HG02763 (cell line): ENCODE measurements at regions not wholly inside any gene's neighbourhood (a gene's known extent, or its start where the extent isn't known, plus 50 kb on each side); places are given as distances from the start of the nearest gene placed in this dataset.

Source experiments
- ATAC-seq: cut with Tn5 transposase; IDR thresholded peaks from one replicate; pipeline ENCODE4 v1.9.1; 2021; ENCODE audit warnings: mild to moderate bottlenecking, moderate library complexity; ENCODE audit not compliant: unreplicated experiment

GRCh38 chr21:22871692-22872091, 1873.5 kb downstream of the NCAM2 start:
- no peak for ATAC-seq

DNA sequence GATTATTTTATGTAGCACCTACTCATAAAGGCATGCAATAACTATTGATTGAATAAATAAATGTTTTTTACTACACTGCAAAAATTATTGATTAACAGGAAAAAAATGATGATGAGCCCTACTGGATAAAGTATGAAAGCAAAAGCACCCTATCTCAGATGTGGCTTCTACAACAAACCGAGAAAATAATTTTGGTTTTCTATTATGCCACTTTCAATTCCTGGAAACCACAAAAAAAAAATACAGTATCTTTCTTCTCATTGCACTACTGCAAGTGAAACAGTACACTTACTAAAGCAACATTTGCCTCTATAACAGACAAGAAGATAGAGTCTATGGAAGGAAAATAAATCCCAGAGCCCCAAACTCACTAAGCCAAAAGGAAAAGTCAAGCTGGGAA, 1882.4 kb downstream of the NCAM2 start:
- ATAC-seq = no peak

DNA sequence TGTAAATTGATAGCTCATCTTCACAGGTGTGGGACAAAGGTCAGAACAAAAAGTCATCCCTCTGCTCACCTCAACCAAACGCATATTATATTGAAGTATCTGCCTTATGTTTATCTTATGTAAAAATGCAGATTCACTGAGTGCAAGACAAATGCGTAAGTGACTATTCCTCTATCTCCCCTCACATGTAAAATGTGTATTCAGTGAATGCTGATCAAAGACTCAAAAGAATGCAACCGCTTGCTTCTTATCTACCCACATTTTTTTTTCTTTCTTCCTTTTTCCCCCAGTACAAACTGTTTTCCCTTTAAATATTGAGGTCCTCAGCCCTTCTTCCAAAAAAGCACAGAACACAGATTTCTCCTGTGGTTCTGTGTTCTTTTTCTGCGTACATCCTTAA, 1882.9 kb downstream of the NCAM2 start:
- no peak for ATAC-seq

DNA sequence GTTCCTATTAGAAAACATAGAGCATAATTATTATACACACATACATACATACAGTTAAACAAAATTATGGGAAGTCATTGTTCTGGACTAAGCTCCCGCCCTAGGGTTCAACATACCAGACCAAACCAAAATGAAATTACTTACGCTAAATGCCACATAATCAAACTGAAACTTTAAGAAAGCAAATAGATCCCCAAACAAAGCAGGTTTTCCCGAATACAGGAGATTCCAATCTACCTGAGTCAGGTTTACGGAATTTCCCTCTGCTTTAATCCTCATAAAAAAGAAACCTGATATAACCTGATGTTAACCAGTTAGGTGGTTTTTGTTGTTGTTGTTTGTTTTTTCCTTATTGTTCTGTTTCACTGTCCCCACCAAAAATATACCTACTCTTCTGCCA, 1886.9 kb downstream of the NCAM2 start:
- no peak for ATAC-seq

- ATAC-seq = no peak
Measured at GRCh38 chr21:22885614-22886013, 1887.4 kb downstream of the NCAM2 start.

- no peak for ATAC-seq
Measured at GRCh38 chr21:22889445-22889844, 1891.2 kb downstream of the NCAM2 start.

DNA sequence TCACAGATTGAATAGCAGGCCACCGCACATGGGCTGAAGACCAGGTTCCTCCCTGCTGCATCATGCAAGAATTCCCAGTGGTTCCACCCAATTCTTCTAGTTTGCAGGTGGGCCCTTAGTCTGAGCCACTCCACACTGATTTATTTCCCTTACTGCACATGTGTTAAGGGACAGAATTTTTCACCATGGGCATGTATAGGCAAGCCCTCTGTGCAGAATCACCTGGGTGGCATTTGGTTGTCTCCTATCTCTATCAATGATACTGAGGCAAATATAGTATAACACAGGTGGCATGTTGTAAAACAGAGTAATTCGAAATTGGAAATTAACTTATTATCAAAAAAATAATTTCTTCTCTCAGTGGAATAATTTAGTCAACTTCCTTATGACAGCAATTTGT, 1892.4 kb downstream of the NCAM2 start:
- ATAC-seq = no peak

DNA sequence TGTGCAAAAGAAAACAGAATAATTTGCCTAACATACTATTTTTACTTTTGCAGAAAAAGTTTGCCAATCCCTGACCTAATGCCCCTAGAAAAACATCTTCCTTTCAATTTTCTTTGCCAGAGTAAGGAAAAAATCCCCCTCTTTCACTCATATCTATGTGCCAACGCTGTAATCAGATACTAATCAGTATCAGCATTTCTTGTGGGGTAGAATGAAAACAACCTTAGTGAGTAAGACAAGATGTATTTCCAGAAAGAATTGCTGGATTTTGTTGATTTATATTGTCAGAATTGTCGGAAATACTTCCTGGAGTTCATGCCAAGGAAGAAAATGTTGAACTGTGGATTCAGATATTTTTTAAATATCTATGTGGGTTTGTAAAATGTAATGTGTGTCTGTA, 1893.8 kb downstream of the NCAM2 start:
- no peak for ATAC-seq

DNA sequence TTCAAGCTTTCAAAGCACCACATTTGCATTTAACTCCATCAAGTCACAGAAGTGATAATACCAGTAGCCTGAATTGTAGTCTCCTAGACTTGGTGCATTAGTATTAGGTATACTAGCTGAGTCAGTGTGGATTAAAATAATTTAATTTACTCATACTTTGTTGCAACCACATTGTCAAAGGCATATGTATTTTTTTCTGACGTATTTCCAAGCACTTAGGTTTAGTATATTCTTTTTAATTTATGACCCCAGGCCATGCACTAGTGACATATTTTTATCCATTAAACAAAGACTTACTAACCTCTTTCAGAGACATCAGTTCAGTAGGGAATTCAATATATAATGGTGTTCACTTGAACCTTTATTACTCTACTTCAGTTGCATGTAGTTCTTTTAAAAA, 1894.5 kb downstream of the NCAM2 start:
- ATAC-seq = no peak

- no peak for ATAC-seq
Measured at GRCh38 chr21:22898051-22898665, 1899.9 kb downstream of the NCAM2 start.

DNA sequence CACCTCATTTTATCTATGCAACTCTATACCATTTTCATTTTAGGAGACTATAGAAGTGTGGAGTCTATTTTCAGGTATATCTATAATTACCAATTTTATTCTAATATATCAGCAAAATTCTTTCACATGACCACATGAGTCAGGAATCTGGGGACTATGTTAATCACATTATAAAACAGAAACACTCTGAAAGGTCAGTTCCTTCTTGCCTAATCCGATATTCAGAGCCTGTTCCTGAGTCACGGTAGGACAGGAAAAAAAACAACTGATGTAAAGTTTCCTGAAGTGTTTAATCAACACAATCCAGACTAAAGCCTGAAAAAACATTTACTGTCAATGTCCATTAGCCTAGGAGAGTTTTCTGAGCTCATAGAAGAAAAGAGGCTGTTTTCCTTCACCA, 1902.3 kb downstream of the NCAM2 start:
- no peak for ATAC-seq

DNA sequence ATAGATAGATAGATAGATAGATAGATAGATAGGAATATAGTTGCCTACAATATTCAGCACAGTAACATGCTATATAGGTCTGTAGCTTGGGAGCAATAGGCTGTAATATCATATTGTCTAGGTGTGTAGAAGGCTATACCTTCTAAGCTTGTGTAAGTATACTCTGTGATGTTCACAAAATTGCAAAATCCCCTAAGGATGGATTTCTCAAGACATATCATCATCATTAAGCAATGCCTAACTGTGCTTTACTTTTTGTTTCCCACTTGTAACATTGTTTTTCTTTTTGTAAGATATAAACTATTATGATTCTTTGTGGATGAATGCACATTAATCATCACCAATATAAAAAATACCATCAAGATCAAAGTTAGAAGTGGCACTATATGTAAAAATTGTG, 1905.6 kb downstream of the NCAM2 start:
- no peak for ATAC-seq

GRCh38 chr21:22904385-22904784, 1906.2 kb downstream of the NCAM2 start:
- no peak for ATAC-seq

DNA sequence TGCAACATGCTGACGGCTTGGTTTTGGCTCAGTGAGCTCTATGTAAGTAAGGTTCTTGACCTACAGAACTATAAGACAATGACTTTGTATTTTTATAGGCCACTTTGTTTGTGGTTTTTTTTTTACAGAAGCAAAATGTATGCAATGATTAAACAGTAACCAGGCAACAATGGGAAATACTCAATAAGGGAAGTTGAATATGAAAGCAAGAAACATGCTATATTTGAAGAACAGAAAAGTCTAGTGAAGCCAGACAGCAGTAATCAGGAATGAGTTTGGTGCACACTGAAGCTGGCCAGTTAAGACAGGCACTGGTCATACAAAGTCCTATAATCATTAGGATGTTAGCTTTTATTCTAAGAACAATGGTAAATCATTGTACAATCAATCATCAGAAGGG, 1926.8 kb downstream of the NCAM2 start:
- ATAC-seq = no peak

GRCh38 chr21:22927469-22927868, 1929.3 kb downstream of the NCAM2 start:
- ATAC-seq = no peak

- ATAC-seq = no peak
Measured at GRCh38 chr21:22941779-22942490, 1943.7 kb downstream of the NCAM2 start.

DNA sequence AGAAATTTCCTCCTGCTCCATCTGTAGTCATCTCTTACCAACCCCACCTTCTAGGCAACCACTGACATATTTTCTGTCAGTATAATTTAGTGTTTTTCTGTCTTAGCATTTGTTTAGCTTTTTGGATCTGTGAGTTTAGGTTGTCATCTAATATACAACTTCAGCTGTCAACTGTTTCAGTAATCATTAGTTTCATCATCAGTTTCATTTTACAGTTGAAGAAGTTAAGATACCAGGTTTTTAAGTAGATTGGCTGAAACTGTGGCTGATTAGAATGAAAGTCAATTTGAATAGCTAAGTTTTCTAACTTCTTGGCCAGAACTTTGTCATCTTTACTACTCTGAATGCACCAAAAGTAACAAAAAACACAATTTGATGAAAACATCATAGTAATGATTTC, 1957.3 kb downstream of the NCAM2 start:
- ATAC-seq = no peak

DNA sequence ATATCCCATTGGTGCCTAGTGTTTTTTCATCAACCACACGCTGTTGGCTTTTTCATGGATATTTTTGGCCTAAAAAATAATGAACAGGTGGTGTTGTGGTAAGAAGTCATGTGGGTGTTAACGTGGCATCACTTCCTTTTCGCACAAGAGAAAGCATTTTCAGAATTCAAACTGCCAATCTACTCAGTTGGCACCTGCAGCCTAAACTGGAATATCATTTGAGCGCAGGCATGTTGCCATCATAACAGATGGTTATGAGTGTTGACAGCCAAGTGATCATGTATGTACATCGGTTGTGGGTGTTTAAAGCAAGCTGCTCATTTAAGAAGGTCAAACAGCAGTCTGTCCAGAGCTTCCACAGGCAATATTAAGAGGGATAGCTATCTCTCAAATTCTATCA, 1963.0 kb downstream of the NCAM2 start:
- ATAC-seq = no peak

DNA sequence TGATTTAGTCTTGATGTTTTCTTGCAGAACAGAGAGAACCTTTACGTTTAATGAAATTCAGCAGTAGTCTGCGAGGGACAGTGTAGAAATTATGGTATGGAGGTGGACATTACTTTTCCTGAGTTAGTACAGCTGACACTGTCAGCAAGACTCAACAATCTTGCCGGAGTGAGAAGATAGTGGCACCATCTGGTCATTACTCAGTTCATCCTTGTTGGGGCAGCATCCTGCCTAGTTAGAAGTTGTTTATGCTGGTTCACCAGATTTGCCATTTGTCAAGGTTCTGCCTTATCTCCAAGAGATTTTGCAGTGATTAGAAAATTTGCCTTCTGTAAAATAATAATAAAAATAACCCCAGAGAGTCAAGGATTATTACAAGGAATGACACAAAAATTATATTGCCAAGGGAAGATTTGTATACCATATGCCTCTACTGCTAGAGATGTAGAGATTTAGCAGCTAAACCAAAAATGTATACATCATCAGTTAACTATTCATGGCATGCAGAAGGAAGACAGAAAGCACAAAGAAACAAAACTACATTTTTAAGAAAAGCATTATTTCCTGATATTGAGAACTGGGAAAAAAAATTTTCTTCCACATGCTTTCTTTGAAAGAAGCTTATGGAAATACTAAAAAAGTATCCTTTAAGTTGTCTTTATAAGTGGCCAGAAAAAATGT, 1967.4 kb downstream of the NCAM2 start:
- ATAC-seq = no peak

DNA sequence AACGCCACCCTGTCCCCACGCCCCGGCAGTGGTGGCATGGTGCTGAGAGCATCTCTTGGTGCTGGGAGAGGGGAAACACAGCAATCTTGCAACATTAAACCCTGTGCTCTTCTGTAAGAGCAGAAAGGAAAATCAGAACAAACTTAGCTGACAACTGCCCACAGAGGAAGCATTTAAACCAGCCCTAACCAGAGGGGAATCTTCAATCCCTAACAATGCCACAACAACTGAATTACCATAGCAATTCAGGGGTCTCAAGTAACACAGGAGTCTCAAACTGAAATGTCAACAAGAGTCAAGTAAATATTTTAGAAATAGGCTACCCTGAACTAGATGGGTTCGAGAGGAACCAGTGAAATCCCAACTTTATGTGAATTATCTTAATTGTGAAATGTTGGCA, 1983.6 kb downstream of the NCAM2 start:
- ATAC-seq = no peak

DNA sequence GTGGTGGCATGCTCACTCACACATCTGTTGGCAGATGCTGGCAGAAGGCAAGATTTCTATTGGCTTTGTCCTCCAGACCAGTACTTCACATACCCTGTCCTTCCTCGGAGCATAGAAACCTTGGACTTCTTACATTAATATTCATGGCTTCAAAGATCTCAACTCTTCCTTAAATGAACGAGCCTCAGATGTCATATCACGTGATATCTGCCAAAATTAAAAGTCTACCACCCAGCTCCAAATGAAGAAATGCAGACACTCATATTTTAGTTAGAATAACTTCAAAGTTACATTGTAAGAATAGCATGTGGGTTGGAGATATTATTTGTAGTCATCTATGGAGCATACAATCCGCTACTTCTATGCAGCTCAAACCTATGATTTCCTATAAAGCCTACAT, 1994.9 kb downstream of the NCAM2 start:
- no peak for ATAC-seq

GRCh38 chr21:22993822-22994574, 1995.8 kb downstream of the NCAM2 start:
- ATAC-seq = no peak
